ENCODE measurements at regions not wholly inside any gene's neighbourhood (a gene's known extent, or its start where the extent isn't known, plus 50 kb on each side); places are given as distances from the start of the nearest gene placed in this dataset.

- peak; percentile 7 for DNase-seq
Measured at GRCh38 chr11:97972731-97973130, 1048.0 kb upstream of the CNTN5 start.

DNA sequence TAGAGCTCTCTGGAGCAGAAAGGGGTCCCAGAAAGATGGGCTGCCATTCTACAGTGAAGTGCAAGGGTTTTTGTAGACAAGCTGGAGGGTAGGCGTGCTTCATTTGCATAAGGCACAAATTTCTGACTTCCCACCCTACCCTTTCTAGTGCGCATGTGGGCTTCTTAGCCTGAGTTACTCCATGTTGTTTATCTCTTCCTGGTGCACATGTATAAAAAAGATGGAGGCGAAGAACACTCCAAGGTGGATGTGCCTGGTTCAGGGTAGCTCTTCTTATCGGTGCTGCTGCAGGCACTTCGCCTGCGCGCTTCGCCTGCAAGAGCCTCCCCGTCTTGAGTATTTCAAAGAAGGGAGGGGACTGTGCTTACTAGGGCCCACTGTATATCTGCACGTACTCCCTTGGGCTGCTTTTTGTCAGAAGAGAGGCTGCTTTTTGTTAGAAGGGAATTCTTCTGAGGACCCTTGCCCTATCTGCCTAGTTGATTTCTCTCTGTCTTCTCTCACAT is 1047.3 kb upstream of the CNTN5 start:
- DNase-seq = no peak

- no peak for DNase-seq
Measured at GRCh38 chr11:97974798-97975498, 1045.8 kb upstream of the CNTN5 start.

DNA sequence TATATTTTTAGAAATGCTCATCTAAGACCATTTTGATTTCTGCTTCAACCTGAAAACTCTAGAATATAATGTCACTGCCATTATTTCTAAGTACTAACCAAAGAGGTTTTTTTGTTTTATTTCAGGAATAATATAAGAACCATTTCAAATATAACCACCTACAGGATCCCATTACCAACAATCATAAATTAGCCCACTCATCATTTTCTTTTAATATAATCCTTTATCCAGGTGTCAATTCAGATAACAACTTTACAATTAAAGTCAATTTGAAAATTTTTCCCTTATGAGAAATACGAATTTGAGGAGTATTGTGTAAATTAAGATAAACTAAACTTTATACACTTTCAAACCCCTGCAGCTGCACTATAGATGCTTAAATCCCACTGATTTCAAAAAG is 1043.0 kb upstream of the CNTN5 start:
- no peak for DNase-seq

- DNase-seq = no peak
Measured at GRCh38 chr11:97979741-97980140, 1041.0 kb upstream of the CNTN5 start.

DNA sequence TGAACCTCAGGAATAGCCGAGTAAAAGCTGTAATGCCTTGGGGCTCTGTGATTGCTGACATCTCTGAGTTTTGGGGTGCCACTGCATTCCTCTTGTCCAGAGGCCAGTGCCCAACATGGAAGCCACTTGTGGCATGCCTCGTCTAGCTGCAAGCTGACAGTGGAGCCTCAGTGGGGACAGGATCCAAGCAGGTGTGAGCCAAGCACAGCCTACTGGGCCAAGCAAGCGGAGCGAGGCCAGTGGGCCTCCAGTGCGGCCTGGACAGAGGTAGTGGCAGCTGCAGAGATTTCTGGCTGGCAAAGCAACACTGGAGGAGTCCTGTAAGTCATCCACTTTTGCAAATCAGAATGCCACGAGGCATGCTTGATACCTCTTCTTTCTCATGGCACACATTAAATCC is 1038.2 kb upstream of the CNTN5 start:
- DNase-seq = no peak

DNA sequence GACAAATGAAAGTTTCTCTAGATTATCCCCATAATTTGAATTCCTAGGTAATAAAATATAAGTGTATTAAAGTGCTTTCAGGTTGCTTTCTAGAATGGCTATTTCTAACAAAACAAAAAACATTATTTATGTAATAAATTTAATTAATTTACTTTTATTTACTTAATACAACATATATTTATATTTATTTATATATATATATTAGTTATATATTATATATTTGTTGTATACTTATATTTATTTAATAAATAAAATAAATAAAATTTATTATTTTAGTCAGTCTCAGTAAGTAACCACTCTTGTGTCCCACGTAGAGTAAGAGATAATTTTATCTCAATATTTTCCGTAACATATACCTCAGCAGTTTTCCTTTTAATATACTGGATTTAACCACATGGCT is 1031.6 kb upstream of the CNTN5 start:
- no peak for DNase-seq

- no peak for DNase-seq
Measured at GRCh38 chr11:97990162-97990920, 1030.4 kb upstream of the CNTN5 start.

DNA sequence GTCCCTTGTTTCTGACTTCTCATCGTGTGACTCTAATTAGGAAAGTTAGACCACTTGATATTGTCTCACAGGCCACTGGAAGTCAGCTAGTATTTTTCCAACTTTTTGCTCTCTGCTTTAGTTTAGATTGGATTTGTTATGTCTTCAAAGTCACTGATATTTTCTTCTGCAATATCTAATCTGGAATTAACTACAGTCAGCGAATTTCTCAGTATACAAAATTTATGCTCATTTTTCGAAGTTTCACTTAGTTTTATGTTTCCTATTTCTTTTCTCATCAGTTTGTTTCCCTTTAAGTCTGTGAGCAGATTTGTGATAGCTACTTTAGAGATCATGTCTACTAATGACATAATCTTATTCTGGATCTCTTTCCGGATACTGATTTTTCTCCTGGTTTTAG is 1027.2 kb upstream of the CNTN5 start:
- no peak for DNase-seq

DNA sequence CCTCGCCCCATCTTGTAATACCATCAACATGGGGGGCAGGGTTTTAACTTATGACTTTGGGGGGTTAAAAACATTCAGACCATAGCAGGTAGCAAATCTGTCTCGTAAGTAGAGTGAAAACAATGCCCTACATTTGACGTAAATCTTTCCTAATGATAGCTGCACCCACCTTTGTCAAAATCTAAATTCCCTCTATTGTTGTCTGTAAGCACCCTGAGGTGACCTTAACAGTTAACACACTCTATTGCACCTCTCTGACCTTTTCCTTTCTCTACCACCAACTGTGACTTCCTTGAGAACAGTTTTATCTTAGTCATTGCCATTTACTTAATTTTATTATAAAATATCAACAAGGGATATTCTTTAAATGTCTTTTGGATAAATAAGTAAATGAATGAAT is 1024.9 kb upstream of the CNTN5 start:
- no peak for DNase-seq

- no peak for DNase-seq
Measured at GRCh38 chr11:97996762-97997161, 1024.0 kb upstream of the CNTN5 start.

DNA sequence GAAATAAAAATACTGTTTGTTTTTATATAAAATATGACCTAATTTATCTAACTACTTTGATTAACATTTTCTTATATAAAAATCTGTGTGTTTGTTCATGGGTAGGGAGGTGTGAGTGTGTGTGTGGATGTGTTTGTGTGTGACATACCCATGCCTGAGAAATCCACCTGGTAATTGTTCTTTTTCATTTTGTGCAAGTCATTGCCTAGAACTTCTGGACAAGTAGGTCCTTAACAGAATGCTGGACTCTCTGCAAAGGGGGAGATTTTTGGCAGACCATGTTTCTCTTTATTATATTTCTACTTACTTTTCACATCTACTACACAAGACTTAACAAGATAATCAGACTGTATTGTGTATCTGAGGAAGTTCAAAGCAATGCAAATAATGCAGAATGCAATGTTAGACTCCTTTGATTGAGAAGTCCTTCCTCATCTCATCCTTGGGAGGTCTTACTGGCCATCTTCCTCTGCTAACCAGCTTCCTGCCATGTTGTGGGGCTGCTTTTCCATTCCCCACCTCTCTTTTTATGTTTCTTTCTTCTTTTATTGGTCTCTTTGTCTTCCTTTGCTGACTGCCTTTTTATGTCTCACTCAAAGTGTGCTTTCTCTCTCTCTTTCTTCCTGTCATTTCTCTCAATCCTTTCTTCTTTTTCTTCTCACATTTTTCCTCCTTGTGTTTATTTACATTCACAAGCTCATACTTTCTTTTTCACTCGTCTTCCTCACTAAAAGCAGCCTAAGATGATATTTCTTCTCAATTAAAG is 1017.0 kb upstream of the CNTN5 start:
- no peak for DNase-seq

DNA sequence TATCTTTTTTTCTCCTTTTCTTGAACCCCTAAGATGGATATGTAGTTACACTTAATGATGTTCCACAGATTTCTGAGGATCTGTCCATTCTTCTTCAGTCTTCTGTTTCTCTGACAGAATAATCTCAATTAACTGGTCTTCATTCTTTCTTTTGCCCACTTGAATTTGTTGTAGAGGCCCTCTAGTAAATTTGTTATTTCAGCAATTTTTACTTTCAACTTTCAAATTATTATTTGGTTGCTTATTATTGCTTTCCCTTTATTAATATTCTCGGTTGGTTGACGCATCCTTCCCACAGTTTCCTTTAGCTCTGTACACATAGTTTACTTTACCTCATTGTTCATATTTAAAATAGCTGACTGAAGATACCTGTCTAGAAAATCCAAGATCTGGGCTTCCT is 1013.7 kb upstream of the CNTN5 start:
- DNase-seq = no peak

GRCh38 chr11:98027652-98028051 is 993.1 kb upstream of the CNTN5 start:
- no peak for DNase-seq

- DNase-seq = no peak
Measured at GRCh38 chr11:98029832-98030231, 990.9 kb upstream of the CNTN5 start.

GRCh38 chr11:98036810-98037209 is 983.9 kb upstream of the CNTN5 start:
- DNase-seq = no peak

GRCh38 chr11:98040061-98040808 is 980.5 kb upstream of the CNTN5 start:
- no peak for DNase-seq

GRCh38 chr11:98047647-98048046 is 973.1 kb upstream of the CNTN5 start:
- no peak for DNase-seq

DNA sequence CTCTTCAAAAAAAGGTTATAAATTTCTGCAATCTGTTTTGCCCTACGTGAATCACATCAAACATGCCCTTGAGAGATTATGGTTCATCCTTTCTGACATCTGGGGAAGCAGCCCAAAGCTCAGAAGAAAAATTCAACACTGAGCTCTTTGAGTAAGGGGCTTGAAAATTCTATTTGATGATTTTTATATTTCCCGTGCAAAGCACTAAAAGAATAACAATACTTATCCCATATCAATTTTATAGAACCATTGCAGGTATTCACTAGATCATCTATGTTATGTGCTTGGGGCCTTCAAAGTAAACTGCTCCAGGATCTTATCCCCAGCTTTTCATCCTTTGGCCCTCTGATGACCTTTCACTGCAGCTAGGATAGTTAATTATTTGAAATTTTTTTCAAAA is 966.9 kb upstream of the CNTN5 start:
- DNase-seq = no peak

DNA sequence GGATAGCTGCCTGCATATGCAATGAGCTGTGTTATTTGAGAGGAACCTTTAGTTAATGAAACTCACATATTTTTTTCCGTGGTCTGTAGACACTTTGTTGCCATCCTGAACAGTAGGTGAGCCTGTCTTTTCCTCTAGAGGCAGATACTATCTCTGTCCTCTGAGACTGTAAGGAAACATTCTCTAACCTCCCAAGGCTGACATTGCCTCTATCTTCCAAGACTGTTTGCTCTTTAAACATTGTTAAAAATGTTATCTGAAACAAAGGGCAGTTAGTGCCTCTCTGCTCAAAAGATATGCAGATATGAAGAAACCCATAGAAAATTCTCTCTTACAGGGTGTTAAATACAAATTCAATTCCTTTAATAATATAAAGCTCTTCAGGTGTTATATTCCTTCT is 963.8 kb upstream of the CNTN5 start:
- DNase-seq = no peak

DNA sequence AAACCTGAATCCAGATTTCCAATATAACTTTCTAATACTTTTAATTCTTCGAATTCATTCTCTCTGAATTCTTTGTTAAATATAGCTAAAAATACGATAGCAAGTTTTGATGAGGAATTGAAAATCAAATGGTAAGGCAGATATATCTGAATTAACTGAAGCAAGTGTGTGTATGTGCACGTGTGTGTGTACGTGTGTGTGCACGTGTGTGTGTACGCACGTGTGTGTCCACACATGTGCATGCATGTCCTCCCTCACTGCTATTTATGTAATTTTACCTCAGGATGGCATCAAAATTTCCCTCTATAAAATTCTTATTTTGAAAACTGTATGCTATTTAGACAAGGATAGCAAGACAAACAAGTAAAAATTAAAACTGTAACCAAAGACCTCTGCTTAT is 961.3 kb upstream of the CNTN5 start:
- no peak for DNase-seq

DNA sequence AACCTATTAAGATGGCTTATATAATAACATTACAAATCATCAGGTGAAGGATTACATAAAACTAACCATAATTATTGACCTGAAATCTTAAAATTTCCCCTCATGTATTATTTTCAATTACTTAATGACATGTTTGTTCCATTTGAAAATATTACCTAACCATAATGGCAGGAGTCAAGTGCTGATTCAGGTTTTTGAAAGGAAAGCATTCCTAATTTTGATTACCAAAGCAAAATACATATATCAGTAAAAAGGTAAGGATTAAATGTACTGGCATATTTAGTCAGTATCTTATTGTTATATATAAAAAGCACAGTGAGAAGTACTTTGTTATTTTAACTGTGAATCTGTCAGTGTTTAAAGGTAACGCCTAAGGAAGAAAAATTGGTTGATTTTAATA is 960.0 kb upstream of the CNTN5 start:
- DNase-seq = no peak

All from tongue (tissue), 1 donor.